ENCODE measurements at regions not wholly inside any gene's neighbourhood (a gene's known extent, or its start where the extent isn't known, plus 50 kb on each side); places are given as distances from the start of the nearest gene placed in this dataset.

DNA sequence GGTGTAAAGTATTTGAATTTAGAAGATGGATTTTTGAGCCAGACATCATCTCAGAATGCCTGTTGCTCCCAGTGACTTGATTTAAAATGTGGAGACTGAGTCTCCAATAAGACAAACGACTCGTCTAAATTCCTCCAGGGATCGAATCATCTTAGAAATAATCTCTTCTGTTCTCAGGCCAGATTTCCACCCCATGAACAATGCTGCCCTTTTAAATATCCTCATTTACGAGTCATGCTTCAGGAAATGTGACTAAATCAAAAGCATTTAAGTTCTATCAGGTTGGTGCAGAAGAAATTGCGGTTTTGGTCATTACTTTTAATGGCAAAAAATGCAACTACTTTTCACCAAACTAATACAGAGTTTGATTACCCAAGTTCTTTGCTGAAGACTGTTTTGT, 684.6 kb upstream of the SOX11 start:
- TF ChIP-seq, protein P1, sequence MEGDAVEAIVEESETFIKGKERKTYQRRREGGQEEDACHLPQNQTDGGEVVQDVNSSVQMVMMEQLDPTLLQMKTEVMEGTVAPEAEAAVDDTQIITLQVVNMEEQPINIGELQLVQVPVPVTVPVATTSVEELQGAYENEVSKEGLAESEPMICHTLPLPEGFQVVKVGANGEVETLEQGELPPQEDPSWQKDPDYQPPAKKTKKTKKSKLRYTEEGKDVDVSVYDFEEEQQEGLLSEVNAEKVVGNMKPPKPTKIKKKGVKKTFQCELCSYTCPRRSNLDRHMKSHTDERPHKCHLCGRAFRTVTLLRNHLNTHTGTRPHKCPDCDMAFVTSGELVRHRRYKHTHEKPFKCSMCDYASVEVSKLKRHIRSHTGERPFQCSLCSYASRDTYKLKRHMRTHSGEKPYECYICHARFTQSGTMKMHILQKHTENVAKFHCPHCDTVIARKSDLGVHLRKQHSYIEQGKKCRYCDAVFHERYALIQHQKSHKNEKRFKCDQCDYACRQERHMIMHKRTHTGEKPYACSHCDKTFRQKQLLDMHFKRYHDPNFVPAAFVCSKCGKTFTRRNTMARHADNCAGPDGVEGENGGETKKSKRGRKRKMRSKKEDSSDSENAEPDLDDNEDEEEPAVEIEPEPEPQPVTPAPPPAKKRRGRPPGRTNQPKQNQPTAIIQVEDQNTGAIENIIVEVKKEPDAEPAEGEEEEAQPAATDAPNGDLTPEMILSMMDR (IDR thresholded peaks at IDR 0.05) = no peak
- TF ChIP-seq POLR2A (IDR thresholded peaks at IDR 0.05) = no peak
